Kidney (tissue), 13 donors: ENCODE measurements at regions not wholly inside any gene's neighbourhood (a gene's known extent, or its start where the extent isn't known, plus 50 kb on each side); places are given as distances from the start of the nearest gene placed in this dataset.

Source experiments
- DNase-seq, 5 donors: peaks; one replicate each; pipeline ENCODE4 v3.0.0-alpha.2; 2013 to 2020
- FAIRE-seq: peaks from 2 replicates; lab custom pipeline; 2012; peaks lifted over from hg19 to GRCh38; lab: Jason Lieb, UNC
- H3K27ac ChIP-seq, 2 donors: one replicate each; pipeline ENCODE4 v1.7.0; 2013; ENCODE audit warnings: low read depth in 2 of 2, low read length in 2 of 2, inconsistent platforms in 1 of 2
- H3K27me3 ChIP-seq: one replicate; pipeline ENCODE4 v1.7.1; 2013; ENCODE audit warnings: low read length, inconsistent platforms; ENCODE audit not compliant: control insufficient read depth, insufficient read depth
- H3K36me3 ChIP-seq, 3 donors: one replicate each; pipeline versions ENCODE4 v1.7.0 to v1.7.1; 2013; ENCODE audit warnings: low read length in 3 of 3, control low read depth in 1 of 3, inconsistent platforms in 1 of 3; ENCODE audit not compliant: insufficient read depth in 3 of 3, control insufficient read depth in 2 of 3
- H3K4me1 ChIP-seq, 3 donors: one replicate each; pipeline versions ENCODE4 v1.7.0 to v1.7.1; 2013; ENCODE audit warnings: low read length in 3 of 3, inconsistent platforms in 1 of 3, low read depth in 1 of 3; ENCODE audit not compliant: control insufficient read depth in 2 of 3, insufficient read depth in 2 of 3
- H3K4me3 ChIP-seq, 3 donors: one replicate each; pipeline versions ENCODE4 v1.7.0 to v1.8.1; 2013; ENCODE audit warnings: low read length in 3 of 3, control low read depth in 1 of 3, inconsistent platforms in 1 of 3
- H3K9ac ChIP-seq, 3 donors: one replicate each; pipeline versions ENCODE4 v1.7.0 to v1.7.1; 2013; ENCODE audit warnings: low read length in 3 of 3, control low read depth in 1 of 3, inconsistent platforms in 1 of 3
- H3K9me3 ChIP-seq, 3 donors: one replicate each; pipeline versions ENCODE4 v1.7.0 to v1.7.1; 2013; ENCODE audit warnings: low read length in 3 of 3, control low read depth in 1 of 3, inconsistent platforms in 1 of 3; ENCODE audit not compliant: control insufficient read depth in 2 of 3, insufficient read depth in 1 of 3
- CTCF ChIP-seq: IDR thresholded peaks from 3 replicates; pipeline ENCODE4 v1.5.1; 2012; ENCODE audit warnings: mild to moderate bottlenecking, moderate library complexity, borderline replicate concordance; ENCODE audit not compliant: insufficient read depth; ENCODE audit errors: extremely low read depth
- intact Hi-C: fragments of 100-400 bp; cut with DNase I; formaldehyde crosslinking; loops from one replicate; pipeline ENCODE4 v1.11.1; 2022
- donor health status: control.
- donor health status: control.
- donor health status: control.
- donor health status: control.
- donor health status: control.
- donor health status: DM: yes; HTN: yes; CAD: no.
- donor health status: Normal renal cell carcinoma (clear cell type).

GRCh38 chr12:114190971-114191370, 215.0 kb downstream of the TBX5 start:
- H3K9ac ChIP-seq = no peak overlapping the region
- no peaks in the 10 kb centered on the region for H3K4me1 ChIP-seq
- no peaks in the 10 kb centered on the region for H3K36me3 ChIP-seq
- H3K9me3 ChIP-seq = peaks cover 0 to 2% (median 0%) of the 10 kb centered on the region in 3 donors
- DNase-seq (no peak), FAIRE-seq (no peak)
- H3K27ac ChIP-seq = no peak overlapping the region
- intact Hi-C loops = no loop called here
- no peak overlapping the region for H3K4me3 ChIP-seq
- H3K27me3 ChIP-seq = no peaks in the 10 kb centered on the region
- no peak for TF ChIP-seq CTCF

- intact Hi-C loops = no loop called here
- no peak overlapping the region for H3K4me3 ChIP-seq
- H3K27ac ChIP-seq = no peak overlapping the region
- H3K4me1 ChIP-seq = no peaks in the 10 kb centered on the region
- no peak for FAIRE-seq
- H3K27me3 ChIP-seq = no peaks in the 10 kb centered on the region
- DNase-seq = no peak
- H3K9ac ChIP-seq = no peak overlapping the region
- H3K9me3 ChIP-seq = peaks cover 0 to 2% (median 0%) of the 10 kb centered on the region in 3 donors
- H3K36me3 ChIP-seq = no peaks in the 10 kb centered on the region
- no peak for TF ChIP-seq CTCF
Observed at GRCh38 chr12:114189266-114189665, 216.7 kb downstream of the TBX5 start.

GRCh38 chr12:114186241-114187002, 219.5 kb downstream of the TBX5 start:
- Histone ChIP-seq H3K27ac (no peak overlapping the region), H3K36me3 (no peaks in the 10 kb centered on the region), H3K27me3 (no peaks in the 10 kb centered on the region), H3K4me3 (no peak overlapping the region), H3K9me3 (peaks cover 0 to 2% (median 0%) of the 10 kb centered on the region in 3 donors), H3K4me1 (no peaks in the 10 kb centered on the region), H3K9ac (no peak overlapping the region)
- FAIRE-seq (no peak), DNase-seq (peak in 1 of 5 donors; percentile 31)
- no peak for TF ChIP-seq CTCF
- intact Hi-C loops = no loop called here
